Testis (tissue), 2 donors: ENCODE measurements at regions not wholly inside any gene's neighbourhood (a gene's known extent, or its start where the extent isn't known, plus 50 kb on each side); places are given as distances from the start of the nearest gene placed in this dataset.

Experiments
- CTCF ChIP-seq, 3 experiments: fragments of 450-650 bp in 2 of 3; fragments of 200-600 bp in 1 of 3; sonication (generic) in 1 of 3; IDR thresholded peaks; one replicate each; pipeline ENCODE4 v1.5.1; 2016 to 2019; ENCODE audit warnings: antibody characterized with exemption in 3 of 3, mild to moderate bottlenecking in 2 of 3, moderate library complexity in 1 of 3
- POLR2A ChIP-seq: fragments of 450-650 bp; IDR thresholded peaks from one replicate; pipeline ENCODE4 v1.6.1; 2017; ENCODE audit warnings: antibody characterized with exemption, mild to moderate bottlenecking, moderate library complexity

DNA sequence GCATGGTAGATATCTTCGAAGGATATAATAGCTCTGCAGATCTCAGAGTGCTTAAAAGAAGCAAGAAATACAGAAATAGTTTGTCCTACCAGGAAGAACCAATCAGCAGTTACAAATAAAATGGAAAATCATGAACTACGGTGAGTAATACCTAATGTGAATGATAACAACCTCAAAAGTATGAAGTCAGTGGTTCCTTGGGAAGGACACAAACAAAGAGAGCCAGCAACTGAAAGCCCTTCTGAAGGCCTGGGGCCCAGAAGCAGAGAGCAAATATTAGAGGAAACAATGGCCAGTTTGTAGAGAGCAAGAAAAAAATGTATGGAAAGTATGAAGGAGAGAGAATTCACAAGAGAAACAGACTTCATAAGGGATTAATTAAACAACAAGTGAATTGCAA is 226.8 kb upstream of the CHST9 start:
- TF ChIP-seq CTCF (IDR thresholded peaks at IDR 0.05) (no peak), POLR2A (no peak)
